Left ventricle myocardium inferior (tissue), 1 donor: ENCODE measurements at regions not wholly inside any gene's neighbourhood (a gene's known extent, or its start where the extent isn't known, plus 50 kb on each side); places are given as distances from the start of the nearest gene placed in this dataset.

Experiments used
- DNase-seq: peaks from one replicate; pipeline ENCODE4 v3.0.0-alpha.2; 2020
- H3K27ac ChIP-seq: fragments of 200-600 bp; replicated peaks from 2 replicates; pipeline ENCODE4 v1.8.0; 2021
- H3K27me3 ChIP-seq: fragments of 200-600 bp; 2 replicates; pipeline ENCODE4 v1.8.0; 2021; ENCODE audit warnings: low read depth
- H3K36me3 ChIP-seq: fragments of 200-600 bp; 2 replicates; pipeline ENCODE4 v1.8.0; 2021
- H3K4me1 ChIP-seq: fragments of 200-600 bp; 2 replicates; pipeline ENCODE4 v1.8.0; 2021
- H3K4me3 ChIP-seq: fragments of 200-600 bp; 2 replicates; pipeline ENCODE4 v1.8.0; 2021; ENCODE audit warnings: mild to moderate bottlenecking, moderate library complexity
- H3K9me3 ChIP-seq: fragments of 200-600 bp; replicated peaks from 2 replicates; pipeline ENCODE4 v1.8.0; 2021
- intact Hi-C: fragments of 100-400 bp; cut with micrococcal nuclease; formaldehyde crosslinking; loops from one replicate; pipeline ENCODE4 v1.11.0; 2022
- TF ChIP-seq, protein P1 (sequence below): fragments of 200-600 bp; IDR thresholded peaks from 2 replicates; pipeline ENCODE4 v1.8.0; 2021; ENCODE audit warnings: antibody characterized with exemption, mild to moderate bottlenecking, borderline replicate concordance
- donor health status: DM: no; HTN: yes; CAD: no; lungs with severe emphysema.

GRCh38 chr7:112554591-112554990 is 73.8 kb downstream of the LSMEM1 start:
- no peaks in the 10 kb centered on the region for H3K36me3 ChIP-seq
- no peak overlapping the region for H3K27ac ChIP-seq
- H3K4me3 ChIP-seq: no peak overlapping the region
- H3K27me3 ChIP-seq: no peaks in the 10 kb centered on the region
- no peaks in the 10 kb centered on the region for H3K9me3 ChIP-seq
- H3K4me1 ChIP-seq: no peaks in the 10 kb centered on the region
- DNase-seq: no peak
- TF ChIP-seq, protein P1, sequence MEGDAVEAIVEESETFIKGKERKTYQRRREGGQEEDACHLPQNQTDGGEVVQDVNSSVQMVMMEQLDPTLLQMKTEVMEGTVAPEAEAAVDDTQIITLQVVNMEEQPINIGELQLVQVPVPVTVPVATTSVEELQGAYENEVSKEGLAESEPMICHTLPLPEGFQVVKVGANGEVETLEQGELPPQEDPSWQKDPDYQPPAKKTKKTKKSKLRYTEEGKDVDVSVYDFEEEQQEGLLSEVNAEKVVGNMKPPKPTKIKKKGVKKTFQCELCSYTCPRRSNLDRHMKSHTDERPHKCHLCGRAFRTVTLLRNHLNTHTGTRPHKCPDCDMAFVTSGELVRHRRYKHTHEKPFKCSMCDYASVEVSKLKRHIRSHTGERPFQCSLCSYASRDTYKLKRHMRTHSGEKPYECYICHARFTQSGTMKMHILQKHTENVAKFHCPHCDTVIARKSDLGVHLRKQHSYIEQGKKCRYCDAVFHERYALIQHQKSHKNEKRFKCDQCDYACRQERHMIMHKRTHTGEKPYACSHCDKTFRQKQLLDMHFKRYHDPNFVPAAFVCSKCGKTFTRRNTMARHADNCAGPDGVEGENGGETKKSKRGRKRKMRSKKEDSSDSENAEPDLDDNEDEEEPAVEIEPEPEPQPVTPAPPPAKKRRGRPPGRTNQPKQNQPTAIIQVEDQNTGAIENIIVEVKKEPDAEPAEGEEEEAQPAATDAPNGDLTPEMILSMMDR: no peak
- intact Hi-C loops: loop anchor here (5.0 kb wide), 1 partner anchor 868 kb away; no protein-coding TSS in a partner anchor

DNA sequence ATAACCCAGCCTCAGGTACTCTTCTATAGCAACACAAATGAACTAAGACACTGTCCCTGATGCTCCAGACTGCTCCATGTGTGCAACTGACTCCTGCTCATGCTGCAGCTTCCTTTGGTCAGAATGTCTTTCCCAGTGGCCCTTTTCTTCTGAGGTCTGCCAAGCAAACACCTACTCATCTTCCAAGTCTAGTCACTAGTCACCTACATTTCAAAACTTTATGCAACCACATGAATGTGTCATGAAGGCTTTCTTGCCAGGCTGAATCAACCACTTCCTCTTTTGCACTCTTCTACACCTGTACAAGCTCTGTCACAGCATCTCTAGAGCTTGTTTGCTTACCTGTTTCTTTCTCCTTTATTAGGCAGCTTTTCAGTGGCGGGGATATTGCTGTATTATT is 75.8 kb downstream of the LSMEM1 start:
- Histone ChIP-seq H3K4me1 (no peaks in the 10 kb centered on the region), H3K4me3 (no peak overlapping the region), H3K9me3 (no peaks in the 10 kb centered on the region), H3K27ac (no peak overlapping the region), H3K27me3 (no peaks in the 10 kb centered on the region), H3K36me3 (no peaks in the 10 kb centered on the region)
- intact Hi-C loops: no loop called here
- TF ChIP-seq, protein P1: no peak
- no peak for DNase-seq

DNA sequence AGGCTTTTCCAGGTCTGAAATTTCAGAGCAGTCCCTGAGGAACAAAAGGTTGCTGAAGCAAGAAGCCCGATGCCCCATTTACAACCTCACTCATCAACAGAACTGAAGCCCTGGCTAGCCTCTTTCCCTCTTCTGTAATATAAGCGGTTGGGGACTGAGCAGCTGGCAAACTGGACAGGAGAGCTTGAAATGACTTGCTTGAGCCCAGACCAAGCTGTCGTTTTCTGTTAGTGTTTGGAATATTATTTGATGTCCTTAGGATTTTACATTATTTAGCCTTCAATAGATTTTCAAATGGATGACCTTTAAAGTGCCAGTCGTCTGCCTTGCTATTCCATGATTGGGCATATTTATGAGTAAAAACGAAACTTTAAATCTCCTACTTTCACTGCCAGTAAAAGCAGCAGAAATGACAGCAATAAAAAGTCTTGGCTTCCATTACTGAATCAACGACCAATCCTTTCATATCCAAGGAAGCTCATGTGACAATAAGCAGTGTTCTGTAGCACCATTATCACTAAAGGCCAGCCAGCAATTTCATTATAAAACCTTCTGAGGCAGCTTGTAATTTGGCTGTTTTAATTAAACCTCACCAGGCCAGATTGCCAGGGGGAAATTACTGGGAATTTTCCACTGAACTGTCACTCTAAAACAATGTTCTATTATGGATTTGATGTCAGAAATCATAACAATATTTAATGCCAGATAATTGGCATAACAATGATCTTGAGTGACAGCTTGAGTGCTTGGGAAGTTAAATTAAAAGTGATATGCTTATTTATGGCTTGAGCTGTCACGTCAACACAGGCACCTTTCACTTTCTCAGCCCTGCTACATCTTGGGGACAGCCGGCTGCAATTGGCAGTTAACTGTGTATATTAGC is 85.9 kb downstream of the LSMEM1 start:
- H3K27ac ChIP-seq: peak overlapping the region; percentile 68
- peaks cover 11% of the 10 kb centered on the region for H3K4me1 ChIP-seq
- no peaks in the 10 kb centered on the region for H3K9me3 ChIP-seq
- TF ChIP-seq, protein P1: no peak
- DNase-seq: no peak
- H3K27me3 ChIP-seq: no peaks in the 10 kb centered on the region
- peak overlapping the region; percentile 24 for H3K4me3 ChIP-seq
- intact Hi-C loops: no loop called here
- H3K36me3 ChIP-seq: no peaks in the 10 kb centered on the region

DNA sequence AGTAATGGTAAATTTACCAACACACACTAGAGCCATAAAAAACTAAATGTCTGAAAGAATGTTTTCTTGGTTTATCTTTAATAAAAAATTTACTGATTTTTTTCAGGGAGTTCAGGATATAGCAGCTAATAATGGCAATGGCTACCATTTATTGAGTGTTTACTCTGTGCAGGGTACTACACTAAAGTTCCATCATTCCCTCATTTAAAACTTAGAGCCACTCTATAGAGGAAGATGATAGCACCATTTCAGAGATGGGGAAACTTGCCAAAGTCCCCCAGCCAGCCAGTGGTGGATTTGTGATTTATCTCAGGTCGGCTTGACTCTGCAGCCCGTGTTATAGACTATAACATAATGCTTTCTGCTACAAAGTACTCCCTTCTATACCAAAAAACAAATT is 86.6 kb downstream of the LSMEM1 start:
- Histone ChIP-seq H3K27me3 (no peaks in the 10 kb centered on the region), H3K27ac (peak overlapping the region; percentile 68), H3K9me3 (no peaks in the 10 kb centered on the region), H3K36me3 (no peaks in the 10 kb centered on the region), H3K4me1 (peaks cover 16% of the 10 kb centered on the region), H3K4me3 (peak overlapping the region; percentile 24)
- intact Hi-C loops: no loop called here
- TF ChIP-seq, protein P1: no peak
- no peak for DNase-seq

GRCh38 chr7:112571852-112572607 is 91.2 kb downstream of the LSMEM1 start:
- Histone ChIP-seq H3K27me3 (no peaks in the 10 kb centered on the region), H3K4me1 (peaks cover 43% of the 10 kb centered on the region), H3K27ac (peak overlapping the region; percentile 72), H3K36me3 (no peaks in the 10 kb centered on the region), H3K9me3 (no peaks in the 10 kb centered on the region), H3K4me3 (no peak overlapping the region)
- intact Hi-C loops: no loop called here
- DNase-seq: no peak
- TF ChIP-seq, protein P1: peak; percentile 10
